Neural cell (in vitro differentiated cells): ENCODE measurements at regions not wholly inside any gene's neighbourhood (a gene's known extent, or its start where the extent isn't known, plus 50 kb on each side); places are given as distances from the start of the nearest gene placed in this dataset.

Experiments used
- H2AFZ ChIP-seq: fragments of 200-600, 300-800 bp; sonication (generic), shearing (Covaris generic); 2 replicates; pipeline ENCODE4 v1.6.0; 2014; ENCODE audit warnings: low read depth, mild to moderate bottlenecking, antibody characterized with exemption, low read length, moderate library complexity
- H3F3A ChIP-seq: fragments of 200-600 bp; shearing (Covaris generic); 2 replicates; pipeline ENCODE4 v1.6.1; 2016; ENCODE audit warnings: mild to moderate bottlenecking, moderate library complexity, mixed read lengths, antibody characterized with exemption, low read length; ENCODE audit not compliant: insufficient read depth, poor library complexity, severe bottlenecking
- H3K27ac ChIP-seq: fragments of 200-600, 300-800 bp; sonication (generic), shearing (Covaris generic); 2 replicates; pipeline ENCODE4 v1.5.1; 2014; ENCODE audit warnings: mild to moderate bottlenecking, low read length, moderate library complexity
- H3K27me3 ChIP-seq: fragments of 300-800, 200-600 bp; sonication (generic), shearing (Covaris generic); 2 replicates; pipeline ENCODE4 v1.6.0; 2014; ENCODE audit warnings: mild to moderate bottlenecking, low read depth, low read length, moderate library complexity; ENCODE audit not compliant: insufficient read depth
- H3K36me3 ChIP-seq: fragments of 300-800, 200-600 bp; sonication (generic), shearing (Covaris generic); 2 replicates; pipeline ENCODE4 v1.5.1; 2014; ENCODE audit warnings: mild to moderate bottlenecking, antibody characterized with exemption, low read length, moderate library complexity; ENCODE audit not compliant: insufficient read depth
- H3K4me2 ChIP-seq: fragments of 300-800, 200-600 bp; sonication (generic), shearing (Covaris generic); 2 replicates; pipeline ENCODE4 v1.6.0; 2014; ENCODE audit warnings: mild to moderate bottlenecking, low read length
- H3K4me3 ChIP-seq: fragments of 300-800, 200-600 bp; sonication (generic), shearing (Covaris generic); 2 replicates; pipeline ENCODE4 v1.5.1; 2014; ENCODE audit warnings: mild to moderate bottlenecking, low read length, moderate library complexity
- H3K79me2 ChIP-seq: fragments of 200-600 bp; shearing (Covaris generic); replicated peaks from 2 replicates; pipeline ENCODE4 v1.6.0; 2014; ENCODE audit warnings: mild to moderate bottlenecking, low read length, moderate library complexity; ENCODE audit not compliant: insufficient read depth
- H3K9ac ChIP-seq: fragments of 300-800, 200-600 bp; sonication (generic), shearing (Covaris generic); 2 replicates; pipeline ENCODE4 v1.6.1; 2016; ENCODE audit warnings: mild to moderate bottlenecking, low read length, mixed read lengths
- H3K9me2 ChIP-seq: fragments of 200-600 bp; shearing (Covaris generic); 2 replicates; pipeline ENCODE4 v1.6.1; 2016; ENCODE audit warnings: mild to moderate bottlenecking, low read length, mixed read lengths; ENCODE audit not compliant: insufficient read depth
- H3K9me3 ChIP-seq: fragments of 200-600, 300-800 bp; sonication (generic), shearing (Covaris generic); 2 replicates; pipeline ENCODE4 v1.6.1; 2016; ENCODE audit warnings: mild to moderate bottlenecking, mixed run types, low read length, moderate library complexity, mixed read lengths
- H4K20me1 ChIP-seq: fragments of 200-600 bp; shearing (Covaris generic); 2 replicates; pipeline ENCODE4 v1.6.1; 2016; ENCODE audit warnings: mild to moderate bottlenecking, mixed run types; ENCODE audit not compliant: insufficient read depth
- CTCF ChIP-seq: fragments of 450-650 bp; IDR thresholded peaks from 2 replicates; pipeline ENCODE4 v1.5.1; 2014; ENCODE audit warnings: antibody characterized with exemption, mild to moderate bottlenecking, moderate library complexity; ENCODE audit not compliant: poor library complexity, severe bottlenecking
- EP300 ChIP-seq: fragments of 450-650 bp; conservative IDR thresholded peaks from 2 replicates; pipeline ENCODE4 v1.6.1; 2014; ENCODE audit warnings: antibody characterized with exemption, mild to moderate bottlenecking, moderate library complexity; ENCODE audit not compliant: poor library complexity, severe bottlenecking
- EZH2 ChIP-seq: fragments of 200-600, 300-800 bp; shearing (Covaris generic), sonication (generic); IDR thresholded peaks from 2 replicates; pipeline ENCODE4 v1.6.1; 2014; ENCODE audit warnings: antibody characterized with exemption, low read length, borderline replicate concordance, mild to moderate bottlenecking; ENCODE audit not compliant: insufficient read depth, poor library complexity, severe bottlenecking
- POLR2AphosphoS5 ChIP-seq: IDR thresholded peaks from 2 replicates; pipeline ENCODE4 v1.6.1; 2012
- RAD21 ChIP-seq: fragments of 450-650 bp; conservative IDR thresholded peaks from 2 replicates; pipeline ENCODE4 v1.6.1; 2014; ENCODE audit warnings: antibody characterized with exemption, mild to moderate bottlenecking, moderate library complexity
- REST ChIP-seq: IDR thresholded peaks from 2 replicates; pipeline ENCODE4 v1.6.1; 2012; ENCODE audit warnings: borderline replicate concordance
- SMC3 ChIP-seq: fragments of 450-650 bp; conservative IDR thresholded peaks from 2 replicates; pipeline ENCODE4 v1.6.1; 2014; ENCODE audit warnings: antibody characterized with exemption, mild to moderate bottlenecking, moderate library complexity; ENCODE audit not compliant: poor library complexity
- TAF1 ChIP-seq: IDR thresholded peaks from 2 replicates; pipeline ENCODE4 v1.6.1; 2012; ENCODE audit warnings: low read depth

GRCh38 chr15:92224843-92225242, 168.8 kb upstream of the ST8SIA2 start:
- H2AFZ ChIP-seq: no peak overlapping the region
- H3K4me2 ChIP-seq: no peak overlapping the region
- no peaks in the 10 kb centered on the region for H3K9me3 ChIP-seq
- H3F3A ChIP-seq: no peaks in the 10 kb centered on the region
- H3K27me3 ChIP-seq: no peaks in the 10 kb centered on the region
- H3K27ac ChIP-seq: no peak overlapping the region
- H3K9me2 ChIP-seq: no peaks in the 10 kb centered on the region
- no peaks in the 10 kb centered on the region for H3K79me2 ChIP-seq
- H3K4me3 ChIP-seq: no peak overlapping the region
- no peaks in the 10 kb centered on the region for H4K20me1 ChIP-seq
- H3K9ac ChIP-seq: no peak overlapping the region
- TF ChIP-seq SMC3 (no peak), REST (no peak), EZH2 (no peak), EP300 (no peak), CTCF (no peak), TAF1 (no peak), POLR2AphosphoS5 (no peak), RAD21 (no peak)
- H3K36me3 ChIP-seq: no peaks in the 10 kb centered on the region

GRCh38 chr15:92226020-92226612, 167.6 kb upstream of the ST8SIA2 start:
- Histone ChIP-seq H3K9me3 (no peaks in the 10 kb centered on the region), H3K4me2 (no peak overlapping the region), H3K4me3 (no peak overlapping the region), H3F3A (no peaks in the 10 kb centered on the region), H3K9ac (no peak overlapping the region), H3K27me3 (no peaks in the 10 kb centered on the region), H4K20me1 (no peaks in the 10 kb centered on the region), H3K36me3 (no peaks in the 10 kb centered on the region), H3K79me2 (no peaks in the 10 kb centered on the region), H2AFZ (no peak overlapping the region), H3K9me2 (no peaks in the 10 kb centered on the region), H3K27ac (no peak overlapping the region)
- TF ChIP-seq REST: no peak
- peak; percentile 15 for TF ChIP-seq CTCF
- TF ChIP-seq POLR2AphosphoS5: no peak
- no peak for TF ChIP-seq TAF1
- no peak for TF ChIP-seq EZH2
- peak; percentile 15 for TF ChIP-seq RAD21
